Progenitor cell of endocrine pancreas (in vitro differentiated cells): ENCODE measurements at regions not wholly inside any gene's neighbourhood (a gene's known extent, or its start where the extent isn't known, plus 50 kb on each side); places are given as distances from the start of the nearest gene placed in this dataset.

ENCODE experiments used
- DNase-seq: peaks from one replicate; pipeline ENCODE4 v3.0.0; 2021; ENCODE audit warnings: low spot score; ENCODE audit not compliant: unreplicated experiment
- H3K27ac Mint-ChIP-seq: 2 replicates; pipeline ENCODE4 v1.8.0; 2021; ENCODE audit warnings: mild to moderate bottlenecking, moderate library complexity, mixed read lengths
- H3K27me3 Mint-ChIP-seq: 2 replicates; pipeline ENCODE4 v1.8.0; 2021; ENCODE audit warnings: mixed read lengths
- H3K36me3 Mint-ChIP-seq: 2 replicates; pipeline ENCODE4 v1.8.0; 2022; ENCODE audit warnings: mixed read lengths; ENCODE audit not compliant: insufficient read depth
- H3K4me1 Mint-ChIP-seq: 2 replicates; pipeline ENCODE4 v1.8.0; 2021; ENCODE audit warnings: low read depth, mixed read lengths
- H3K4me3 Mint-ChIP-seq: 2 replicates; pipeline ENCODE4 v1.8.0; 2021; ENCODE audit warnings: low read depth, mild to moderate bottlenecking, moderate library complexity, mixed read lengths
- H3K9me3 Mint-ChIP-seq: 2 replicates; pipeline ENCODE4 v1.8.0; 2021; ENCODE audit warnings: low read depth, mixed read lengths
- TF ChIP-seq, protein P1 (sequence below): fragments of 200-600 bp; sonication (generic); IDR thresholded peaks from one replicate; pipeline ENCODE4 v1.5.0; 2021; ENCODE audit warnings: antibody characterized with exemption, mild to moderate bottlenecking; ENCODE audit not compliant: unreplicated experiment

DNA sequence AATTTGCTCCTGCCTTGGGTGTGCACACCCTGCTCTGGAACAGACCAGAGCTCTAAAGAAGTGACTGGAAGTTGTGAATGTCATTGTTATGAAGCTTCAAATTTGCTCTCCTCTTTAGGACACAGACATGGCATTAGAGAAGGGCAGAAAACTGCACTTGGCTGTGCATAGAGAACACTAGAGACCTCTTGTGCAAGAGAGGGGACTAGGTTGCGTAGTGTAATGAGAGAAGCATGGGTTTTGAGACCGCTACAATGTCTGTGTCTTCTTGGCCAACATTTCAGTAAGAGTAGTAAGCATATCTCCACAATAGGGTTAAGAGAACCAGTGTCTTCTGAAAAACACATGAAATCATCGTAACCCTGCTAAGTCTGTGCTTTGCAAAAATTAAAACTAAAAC, 423.3 kb downstream of the SPRY2 start:
- DNase-seq = no peak
- Mint-ChIP-seq H3K9me3 (peaks cover 10% of the 10 kb centered on the region), H3K4me3 (no peak overlapping the region), H3K36me3 (peaks cover 3% of the 10 kb centered on the region), H3K27me3 (no peaks in the 10 kb centered on the region), H3K4me1 (peaks cover 2% of the 10 kb centered on the region), H3K27ac (no peak overlapping the region)
- TF ChIP-seq, protein P1, sequence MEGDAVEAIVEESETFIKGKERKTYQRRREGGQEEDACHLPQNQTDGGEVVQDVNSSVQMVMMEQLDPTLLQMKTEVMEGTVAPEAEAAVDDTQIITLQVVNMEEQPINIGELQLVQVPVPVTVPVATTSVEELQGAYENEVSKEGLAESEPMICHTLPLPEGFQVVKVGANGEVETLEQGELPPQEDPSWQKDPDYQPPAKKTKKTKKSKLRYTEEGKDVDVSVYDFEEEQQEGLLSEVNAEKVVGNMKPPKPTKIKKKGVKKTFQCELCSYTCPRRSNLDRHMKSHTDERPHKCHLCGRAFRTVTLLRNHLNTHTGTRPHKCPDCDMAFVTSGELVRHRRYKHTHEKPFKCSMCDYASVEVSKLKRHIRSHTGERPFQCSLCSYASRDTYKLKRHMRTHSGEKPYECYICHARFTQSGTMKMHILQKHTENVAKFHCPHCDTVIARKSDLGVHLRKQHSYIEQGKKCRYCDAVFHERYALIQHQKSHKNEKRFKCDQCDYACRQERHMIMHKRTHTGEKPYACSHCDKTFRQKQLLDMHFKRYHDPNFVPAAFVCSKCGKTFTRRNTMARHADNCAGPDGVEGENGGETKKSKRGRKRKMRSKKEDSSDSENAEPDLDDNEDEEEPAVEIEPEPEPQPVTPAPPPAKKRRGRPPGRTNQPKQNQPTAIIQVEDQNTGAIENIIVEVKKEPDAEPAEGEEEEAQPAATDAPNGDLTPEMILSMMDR = no peak

DNA sequence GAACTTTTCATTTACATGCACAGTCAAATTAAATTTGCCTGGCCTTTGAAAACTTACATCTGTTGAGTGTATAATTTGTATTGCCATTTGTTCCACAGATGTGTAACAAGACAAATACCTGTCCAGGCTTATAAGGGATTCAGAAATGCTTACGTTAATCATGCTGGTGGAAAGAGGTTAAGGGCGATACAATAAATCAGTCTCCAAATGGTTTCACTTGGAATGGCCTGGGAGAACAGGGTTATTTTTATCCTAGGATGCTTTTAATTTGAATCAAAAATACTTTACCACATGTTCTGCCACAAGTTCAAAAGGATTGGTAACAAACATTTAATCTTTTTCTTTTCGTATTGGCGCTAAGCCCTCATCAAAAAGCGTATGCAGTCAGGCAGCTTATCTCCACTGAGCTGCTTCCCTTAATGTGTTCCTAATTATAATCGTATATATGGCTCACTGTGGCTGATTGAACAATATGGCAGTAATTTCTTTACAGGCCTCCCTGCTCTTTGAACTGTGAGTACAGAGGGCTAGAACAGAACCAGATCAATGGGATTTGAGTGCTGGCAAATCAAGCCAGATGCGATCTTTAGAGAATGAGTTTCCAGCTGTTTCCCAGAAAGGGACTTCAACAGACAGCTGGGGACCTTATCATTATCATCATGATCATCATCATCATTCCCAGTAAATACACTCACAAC, 425.7 kb downstream of the SPRY2 start:
- peaks cover 2% of the 10 kb centered on the region for H3K4me1 Mint-ChIP-seq
- no peak for DNase-seq
- TF ChIP-seq, protein P1 = no peak
- no peaks in the 10 kb centered on the region for H3K36me3 Mint-ChIP-seq
- no peaks in the 10 kb centered on the region for H3K9me3 Mint-ChIP-seq
- H3K27me3 Mint-ChIP-seq = no peaks in the 10 kb centered on the region
- no peak overlapping the region for H3K27ac Mint-ChIP-seq
- no peak overlapping the region for H3K4me3 Mint-ChIP-seq

DNA sequence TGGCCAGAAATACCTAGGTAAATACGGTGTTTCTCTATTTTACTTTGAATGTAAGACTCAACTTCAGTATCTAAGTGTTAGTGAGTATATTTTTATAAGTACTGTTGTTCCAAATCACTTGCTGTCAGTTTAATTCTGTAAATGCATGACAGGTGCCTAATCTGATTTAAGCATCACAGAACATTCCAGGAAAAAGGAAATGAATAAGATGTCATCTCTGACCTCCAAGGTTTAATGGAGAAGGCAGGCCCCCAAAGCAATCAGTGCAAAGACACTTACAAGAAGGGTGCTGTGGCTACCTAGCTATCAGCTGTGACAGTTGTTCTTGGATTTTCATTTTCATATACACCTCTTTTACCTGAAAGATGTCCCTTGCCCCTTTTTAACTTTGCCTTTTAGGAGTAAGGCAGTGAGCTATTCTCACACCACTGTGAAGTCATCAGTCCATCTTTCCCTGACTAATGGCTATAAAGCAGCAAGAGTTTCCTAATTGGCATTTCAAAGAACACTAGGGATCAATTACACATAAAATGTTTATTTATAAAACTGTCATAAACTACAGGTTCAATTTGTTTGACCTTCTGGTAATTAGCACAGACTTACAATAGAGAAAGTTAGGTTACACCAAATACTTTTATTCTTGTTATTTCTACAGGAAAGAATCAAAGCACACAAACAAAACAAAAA, 427.6 kb downstream of the SPRY2 start:
- H3K36me3 Mint-ChIP-seq = no peaks in the 10 kb centered on the region
- TF ChIP-seq, protein P1 = no peak
- H3K27me3 Mint-ChIP-seq = no peaks in the 10 kb centered on the region
- no peak overlapping the region for H3K4me3 Mint-ChIP-seq
- no peak for DNase-seq
- no peaks in the 10 kb centered on the region for H3K4me1 Mint-ChIP-seq
- no peak overlapping the region for H3K27ac Mint-ChIP-seq
- no peaks in the 10 kb centered on the region for H3K9me3 Mint-ChIP-seq

DNA sequence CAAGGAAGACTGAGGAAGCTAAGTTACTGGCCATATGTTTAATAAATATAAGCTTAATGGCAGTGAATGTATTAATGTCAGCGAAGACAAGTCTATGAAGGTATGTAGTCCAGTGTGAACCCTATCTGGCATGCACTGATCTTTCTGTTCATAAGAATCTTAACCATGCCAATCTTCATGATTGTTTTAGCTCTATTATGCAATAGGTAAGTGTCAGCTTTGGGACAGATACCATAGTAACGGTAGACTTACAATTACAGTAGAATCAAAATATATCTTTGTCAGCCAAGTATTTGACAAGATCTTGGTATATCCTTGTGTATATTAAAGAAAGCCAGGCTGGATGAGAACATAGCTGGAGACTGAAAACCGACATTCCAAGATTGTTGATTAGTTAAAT, 428.5 kb downstream of the SPRY2 start:
- Mint-ChIP-seq H3K4me1 (peaks cover 2% of the 10 kb centered on the region), H3K27me3 (no peaks in the 10 kb centered on the region), H3K4me3 (no peak overlapping the region), H3K36me3 (no peaks in the 10 kb centered on the region), H3K9me3 (peaks cover 6% of the 10 kb centered on the region), H3K27ac (no peak overlapping the region)
- DNase-seq = no peak
- TF ChIP-seq, protein P1 = no peak

DNA sequence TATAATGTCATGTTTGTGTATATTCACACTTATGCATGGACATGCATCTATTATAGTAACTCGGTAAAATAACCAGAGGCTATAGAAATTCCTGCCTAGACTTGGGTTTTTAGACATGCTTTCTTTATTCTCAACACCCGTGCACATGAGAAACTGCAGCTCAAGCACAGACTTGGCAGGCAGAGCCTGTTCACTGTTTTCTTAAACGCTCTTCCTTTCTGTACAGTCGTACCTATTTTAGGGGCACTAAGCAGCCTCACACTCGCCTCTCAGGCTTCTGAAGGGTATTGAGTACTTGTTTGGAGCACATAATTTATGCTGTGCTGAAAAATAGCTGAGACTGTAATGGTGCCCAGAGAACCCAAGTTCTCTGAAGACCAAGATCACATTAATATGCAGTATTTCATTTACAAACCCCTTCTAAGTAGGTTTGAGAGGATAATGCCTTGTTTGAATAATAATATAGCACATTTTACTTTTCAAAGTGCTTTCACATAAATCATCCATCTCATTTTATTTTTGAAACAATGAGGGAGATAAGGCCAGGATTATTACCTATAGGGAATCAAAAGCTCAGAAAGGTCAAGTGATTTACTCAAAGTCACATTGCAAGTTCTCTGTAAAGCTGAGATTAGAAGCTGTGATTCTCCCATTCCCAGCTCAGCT, 429.9 kb downstream of the SPRY2 start:
- TF ChIP-seq, protein P1 = no peak
- H3K4me1 Mint-ChIP-seq = peaks cover 2% of the 10 kb centered on the region
- peaks cover 6% of the 10 kb centered on the region for H3K9me3 Mint-ChIP-seq
- DNase-seq = no peak
- H3K36me3 Mint-ChIP-seq = no peaks in the 10 kb centered on the region
- H3K27ac Mint-ChIP-seq = no peak overlapping the region
- no peaks in the 10 kb centered on the region for H3K27me3 Mint-ChIP-seq
- no peak overlapping the region for H3K4me3 Mint-ChIP-seq
